Upper lobe of left lung (tissue), 4 donors: ENCODE measurements at regions not wholly inside any gene's neighbourhood (a gene's known extent, or its start where the extent isn't known, plus 50 kb on each side); places are given as distances from the start of the nearest gene placed in this dataset.

Source experiments
- EP300 ChIP-seq, 4 donors: sonication (generic); formaldehyde crosslinking; IDR thresholded peaks; one replicate each; pipeline ENCODE4 v1.5.1; 2017; ENCODE audit warnings: antibody characterized with exemption in 4 of 4, control low read depth in 2 of 4
- POLR2A ChIP-seq, 4 donors: fragments of 450-650 bp; IDR thresholded peaks; one replicate each; pipeline ENCODE4 v1.5.1; 2016 to 2017; ENCODE audit warnings: antibody characterized with exemption in 4 of 4, mild to moderate bottlenecking in 2 of 4
- POLR2AphosphoS5 ChIP-seq, 2 donors: sonication (generic); formaldehyde crosslinking; IDR thresholded peaks; one replicate each; pipeline ENCODE4 v1.5.1; 2017; ENCODE audit warnings: antibody characterized with exemption in 2 of 2
- TF ChIP-seq, protein P1 (sequence below), 6 experiments: fragments of 450-650 bp in 4 of 6; fragments of 200-600 bp in 2 of 6; sonication (generic) in 2 of 6; IDR thresholded peaks; one replicate each; pipeline ENCODE4 v1.5.1; 2016 to 2019; ENCODE audit warnings: antibody characterized with exemption in 6 of 6

DNA sequence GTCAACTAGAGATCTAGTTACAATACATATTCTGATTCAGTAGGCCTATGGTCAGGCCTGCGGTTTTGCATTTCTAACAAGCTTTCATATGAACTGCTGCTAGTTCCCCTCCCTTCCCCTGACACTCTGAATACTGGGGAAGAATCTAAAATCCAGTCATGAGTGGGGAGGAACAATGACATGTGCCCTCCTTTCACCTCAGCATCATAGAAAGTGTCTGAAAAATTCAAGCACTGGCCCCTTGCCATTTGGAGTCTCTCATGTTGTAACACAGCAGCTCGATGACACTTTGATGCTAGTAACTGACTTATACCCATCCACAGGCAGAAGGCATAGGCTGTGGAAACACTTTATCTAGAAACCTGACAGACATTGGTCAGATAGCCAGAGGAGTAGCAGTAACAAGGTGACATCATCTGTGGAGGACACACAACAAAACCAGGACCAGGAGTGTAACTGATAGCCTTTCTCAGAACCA, 161.9 kb upstream of the RASSF8 start:
- TF ChIP-seq, protein P1, sequence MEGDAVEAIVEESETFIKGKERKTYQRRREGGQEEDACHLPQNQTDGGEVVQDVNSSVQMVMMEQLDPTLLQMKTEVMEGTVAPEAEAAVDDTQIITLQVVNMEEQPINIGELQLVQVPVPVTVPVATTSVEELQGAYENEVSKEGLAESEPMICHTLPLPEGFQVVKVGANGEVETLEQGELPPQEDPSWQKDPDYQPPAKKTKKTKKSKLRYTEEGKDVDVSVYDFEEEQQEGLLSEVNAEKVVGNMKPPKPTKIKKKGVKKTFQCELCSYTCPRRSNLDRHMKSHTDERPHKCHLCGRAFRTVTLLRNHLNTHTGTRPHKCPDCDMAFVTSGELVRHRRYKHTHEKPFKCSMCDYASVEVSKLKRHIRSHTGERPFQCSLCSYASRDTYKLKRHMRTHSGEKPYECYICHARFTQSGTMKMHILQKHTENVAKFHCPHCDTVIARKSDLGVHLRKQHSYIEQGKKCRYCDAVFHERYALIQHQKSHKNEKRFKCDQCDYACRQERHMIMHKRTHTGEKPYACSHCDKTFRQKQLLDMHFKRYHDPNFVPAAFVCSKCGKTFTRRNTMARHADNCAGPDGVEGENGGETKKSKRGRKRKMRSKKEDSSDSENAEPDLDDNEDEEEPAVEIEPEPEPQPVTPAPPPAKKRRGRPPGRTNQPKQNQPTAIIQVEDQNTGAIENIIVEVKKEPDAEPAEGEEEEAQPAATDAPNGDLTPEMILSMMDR (IDR thresholded peaks at IDR 0.05): no peak
- TF ChIP-seq POLR2AphosphoS5 (IDR thresholded peaks at IDR 0.05) (no peak), POLR2A (IDR thresholded peaks at IDR 0.05) (no peak), EP300 (IDR thresholded peaks at IDR 0.05) (no peak)
